ENCODE measurements at regions not wholly inside any gene's neighbourhood (a gene's known extent, or its start where the extent isn't known, plus 50 kb on each side); places are given as distances from the start of the nearest gene placed in this dataset.
"Not testable (repeated sequence)": the region's sequence is repeated elsewhere in the genome, so short reads cannot be mapped to it uniquely, and the experiment has no call there.

DNA sequence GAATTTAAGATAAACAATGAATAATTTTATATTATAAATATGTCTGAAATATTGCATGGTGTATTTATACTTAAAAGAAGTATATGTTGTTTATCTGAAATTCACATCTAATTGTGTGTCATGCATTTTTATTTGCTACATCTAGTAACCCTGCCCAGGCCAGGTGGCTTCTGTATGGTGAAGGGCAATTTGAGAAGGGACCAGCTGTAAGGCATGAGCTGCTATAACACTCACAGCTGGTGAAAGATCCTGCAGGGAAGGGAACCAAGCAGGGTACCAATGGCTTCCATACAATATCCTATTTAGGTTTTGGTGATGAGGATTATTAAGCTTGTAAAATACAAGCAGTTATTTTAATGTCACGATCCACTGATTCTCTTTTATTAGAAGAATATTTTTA, 921.8 kb upstream of the GJE1 start:
- no peaks in the 10 kb centered on the region for H3K36me3 ChIP-seq (ENCODE audit: control insufficient read depth in 5 of 5, insufficient read depth in 5 of 5, low read length in 5 of 5)
- no peak overlapping the region for H3K9ac ChIP-seq (ENCODE audit: low read length in 5 of 5)
- H3K9me3 ChIP-seq (ENCODE audit: control insufficient read depth in 5 of 5, low read length in 5 of 5), result no peaks in the 10 kb centered on the region
- H3K4me1 ChIP-seq (ENCODE audit: control insufficient read depth in 5 of 5, insufficient read depth in 5 of 5, low read length in 5 of 5), result no peaks in the 10 kb centered on the region
- H3K27ac ChIP-seq (ENCODE audit: low read depth, low read length), result no peak overlapping the region
- no peak overlapping the region for H3K4me3 ChIP-seq (ENCODE audit: low read depth in 1 of 5, low read length in 5 of 5)
- H3K27me3 ChIP-seq (ENCODE audit: control insufficient read depth in 5 of 5, insufficient read depth in 4 of 5, low read length in 5 of 5), result no peaks in the 10 kb centered on the region

DNA sequence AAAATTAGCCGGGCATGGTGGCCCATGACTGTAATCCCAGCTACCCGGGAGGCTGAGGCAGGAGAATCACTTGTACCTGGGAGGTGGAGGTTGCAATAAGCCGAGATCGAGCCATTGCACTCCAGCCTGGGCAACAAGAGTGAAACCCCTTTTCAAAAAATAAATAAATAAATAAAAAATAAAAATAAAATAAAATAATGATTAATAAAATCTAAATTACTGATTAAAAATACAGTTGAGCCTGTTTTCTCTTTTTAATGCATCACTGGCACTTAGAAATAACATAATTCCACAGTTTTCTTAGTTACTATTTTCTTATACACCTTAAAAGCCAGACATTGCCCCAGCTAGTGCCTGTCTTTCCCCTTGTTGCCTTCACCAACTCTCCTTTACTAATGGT, 922.8 kb upstream of the GJE1 start:
- Histone ChIP-seq H3K9me3 (ENCODE audit: control insufficient read depth in 5 of 5, low read length in 5 of 5) (no peaks in the 10 kb centered on the region), H3K4me3 (ENCODE audit: low read depth in 1 of 5, low read length in 5 of 5) (no peak overlapping the region), H3K36me3 (ENCODE audit: control insufficient read depth in 5 of 5, insufficient read depth in 5 of 5, low read length in 5 of 5) (no peaks in the 10 kb centered on the region), H3K27ac (ENCODE audit: low read depth, low read length) (no peak overlapping the region), H3K27me3 (ENCODE audit: control insufficient read depth in 5 of 5, insufficient read depth in 4 of 5, low read length in 5 of 5) (no peaks in the 10 kb centered on the region), H3K4me1 (ENCODE audit: control insufficient read depth in 5 of 5, insufficient read depth in 5 of 5, low read length in 5 of 5) (no peaks in the 10 kb centered on the region), H3K9ac (ENCODE audit: low read length in 5 of 5) (no peak overlapping the region)

DNA sequence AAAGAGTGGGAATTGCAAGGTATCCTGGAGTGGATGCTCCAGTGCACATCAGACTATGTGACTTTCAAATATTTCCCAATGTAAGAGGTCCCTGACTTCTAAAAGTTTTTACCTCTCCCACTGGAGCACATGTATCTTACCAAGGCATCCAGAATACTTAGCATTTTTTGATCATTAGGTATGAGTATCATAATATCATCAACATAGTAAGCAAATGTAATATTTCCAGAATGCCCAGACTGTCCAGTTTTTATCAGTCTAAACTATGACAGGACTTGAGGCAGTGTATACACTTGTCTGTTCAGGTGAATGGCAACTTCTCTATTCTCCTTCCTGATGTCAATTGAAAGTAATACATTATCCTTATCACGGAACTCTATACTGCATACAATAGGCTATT, 924.6 kb upstream of the GJE1 start:
- no peak overlapping the region for H3K27ac ChIP-seq (ENCODE audit: low read depth, low read length)

DNA sequence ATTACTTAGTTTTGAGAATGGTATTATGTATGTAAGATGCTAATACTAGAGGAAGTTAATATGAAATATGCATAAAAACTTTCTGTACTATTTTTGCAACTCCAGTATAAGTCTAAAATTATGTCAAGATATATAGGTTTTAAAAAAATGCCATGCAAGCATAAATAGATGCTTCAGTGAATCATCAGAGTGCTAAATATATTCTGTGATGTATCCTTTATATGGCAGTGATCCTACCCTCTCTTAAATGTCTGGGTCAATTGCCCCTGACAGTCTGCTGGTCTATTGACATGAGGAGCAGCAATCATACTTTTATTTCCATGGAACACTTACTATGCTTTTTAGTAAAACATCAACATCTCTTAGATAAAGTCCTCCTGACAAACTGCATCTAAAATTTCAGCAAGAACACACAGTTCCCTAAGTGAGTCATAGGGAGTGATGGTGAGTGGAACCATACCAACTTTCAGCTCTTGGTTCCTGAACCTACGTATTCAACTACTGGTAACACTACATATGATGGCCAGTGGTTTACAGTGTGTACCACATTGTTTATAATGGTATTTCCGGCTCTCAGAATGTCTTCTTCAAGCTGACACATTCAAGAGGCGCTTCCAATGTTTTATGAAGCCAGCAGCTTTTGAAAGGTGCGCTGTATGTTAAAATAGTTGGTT, 928.7 kb upstream of the GJE1 start:
- Histone ChIP-seq H3K36me3 (ENCODE audit: control insufficient read depth in 5 of 5, insufficient read depth in 5 of 5, low read length in 5 of 5) (no peaks in the 10 kb centered on the region), H3K27me3 (ENCODE audit: control insufficient read depth in 5 of 5, insufficient read depth in 4 of 5, low read length in 5 of 5) (no peaks in the 10 kb centered on the region), H3K4me3 (ENCODE audit: low read depth in 1 of 5, low read length in 5 of 5) (no peak overlapping the region), H3K9ac (ENCODE audit: low read length in 5 of 5) (no peak overlapping the region), H3K9me3 (ENCODE audit: control insufficient read depth in 5 of 5, low read length in 5 of 5) (peaks cover 0 to 3% (median 0%) of the 10 kb centered on the region in 5 donors), H3K4me1 (ENCODE audit: control insufficient read depth in 5 of 5, insufficient read depth in 5 of 5, low read length in 5 of 5) (no peaks in the 10 kb centered on the region), H3K27ac (ENCODE audit: low read depth, low read length) (no peak overlapping the region)

More for the DNA sequence above, 924.6 kb upstream of the GJE1 start:
- Histone ChIP-seq H3K9me3 (ENCODE audit: control insufficient read depth in 5 of 5, low read length in 5 of 5) (peaks cover 0 to 3% (median 0%) of the 10 kb centered on the region in 5 donors), H3K4me3 (ENCODE audit: low read depth in 1 of 5, low read length in 5 of 5) (no peak overlapping the region), H3K4me1 (ENCODE audit: control insufficient read depth in 5 of 5, insufficient read depth in 5 of 5, low read length in 5 of 5) (no peaks in the 10 kb centered on the region), H3K36me3 (ENCODE audit: control insufficient read depth in 5 of 5, insufficient read depth in 5 of 5, low read length in 5 of 5) (no peaks in the 10 kb centered on the region), H3K27me3 (ENCODE audit: control insufficient read depth in 5 of 5, insufficient read depth in 4 of 5, low read length in 5 of 5) (no peaks in the 10 kb centered on the region), H3K9ac (ENCODE audit: low read length in 5 of 5) (no peak overlapping the region)

DNA sequence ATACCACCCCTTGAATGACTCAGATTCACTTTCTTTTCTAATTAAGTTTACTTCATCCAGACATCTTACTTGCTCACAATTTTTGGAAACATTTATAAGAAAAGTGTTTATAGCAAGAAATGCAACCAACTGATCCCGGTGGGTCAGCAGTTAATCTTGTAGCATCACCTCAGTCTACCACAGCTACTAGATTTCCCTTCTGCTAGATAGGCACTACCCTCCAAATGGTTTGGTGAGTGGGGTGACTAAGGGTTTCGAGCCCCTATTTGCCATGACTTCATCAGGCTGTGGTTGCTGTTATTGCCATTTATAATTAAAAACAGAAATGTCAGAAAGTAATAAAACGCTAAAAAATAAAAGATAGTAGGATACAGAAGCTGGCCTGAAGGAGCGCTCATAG, 930.1 kb upstream of the GJE1 start:
- H3K4me1 ChIP-seq (ENCODE audit: control insufficient read depth in 5 of 5, insufficient read depth in 5 of 5, low read length in 5 of 5), result no peaks in the 10 kb centered on the region
- H3K9ac ChIP-seq (ENCODE audit: low read length in 5 of 5), result no peak overlapping the region
- H3K9me3 ChIP-seq (ENCODE audit: control insufficient read depth in 5 of 5, low read length in 5 of 5), result peaks cover 0 to 3% (median 0%) of the 10 kb centered on the region in 5 donors
- no peaks in the 10 kb centered on the region for H3K36me3 ChIP-seq (ENCODE audit: control insufficient read depth in 5 of 5, insufficient read depth in 5 of 5, low read length in 5 of 5)
- H3K4me3 ChIP-seq (ENCODE audit: low read depth in 1 of 5, low read length in 5 of 5), result no peak overlapping the region
- H3K27ac ChIP-seq (ENCODE audit: low read depth, low read length), result no peak overlapping the region
- no peaks in the 10 kb centered on the region for H3K27me3 ChIP-seq (ENCODE audit: control insufficient read depth in 5 of 5, insufficient read depth in 4 of 5, low read length in 5 of 5)

DNA sequence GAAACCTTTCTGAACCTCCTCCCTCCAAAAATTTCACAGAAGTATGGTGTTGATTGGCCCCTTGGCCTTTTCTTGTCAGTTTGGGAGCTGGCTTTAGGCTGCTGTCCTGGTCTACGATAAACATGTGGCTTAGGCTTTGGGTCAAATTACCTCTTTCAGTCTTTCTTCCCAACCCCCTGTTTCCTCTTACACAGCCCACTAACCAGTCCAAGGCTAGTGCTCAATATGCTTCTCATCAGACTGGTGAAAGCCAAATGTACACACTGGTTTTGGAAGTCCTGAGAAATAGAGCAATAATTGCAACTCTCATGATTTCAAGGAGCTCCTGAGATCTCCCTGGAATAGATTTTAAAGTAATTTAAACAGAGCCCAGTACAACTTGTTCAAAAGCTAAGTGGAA, 933.7 kb upstream of the GJE1 start:
- H3K4me3 ChIP-seq (ENCODE audit: low read depth in 1 of 5, low read length in 5 of 5), result no peak overlapping the region
- H3K9ac ChIP-seq (ENCODE audit: low read length in 5 of 5), result no peak overlapping the region
- no peaks in the 10 kb centered on the region for H3K27me3 ChIP-seq (ENCODE audit: control insufficient read depth in 5 of 5, insufficient read depth in 4 of 5, low read length in 5 of 5)
- H3K9me3 ChIP-seq (ENCODE audit: control insufficient read depth in 5 of 5, low read length in 5 of 5), result peaks cover 0 to 8% (median 0%) of the 10 kb centered on the region in 5 donors
- H3K27ac ChIP-seq (ENCODE audit: low read depth, low read length), result no peak overlapping the region
- no peaks in the 10 kb centered on the region for H3K36me3 ChIP-seq (ENCODE audit: control insufficient read depth in 5 of 5, insufficient read depth in 5 of 5, low read length in 5 of 5)
- H3K4me1 ChIP-seq (ENCODE audit: control insufficient read depth in 5 of 5, insufficient read depth in 5 of 5, low read length in 5 of 5), result no peaks in the 10 kb centered on the region

DNA sequence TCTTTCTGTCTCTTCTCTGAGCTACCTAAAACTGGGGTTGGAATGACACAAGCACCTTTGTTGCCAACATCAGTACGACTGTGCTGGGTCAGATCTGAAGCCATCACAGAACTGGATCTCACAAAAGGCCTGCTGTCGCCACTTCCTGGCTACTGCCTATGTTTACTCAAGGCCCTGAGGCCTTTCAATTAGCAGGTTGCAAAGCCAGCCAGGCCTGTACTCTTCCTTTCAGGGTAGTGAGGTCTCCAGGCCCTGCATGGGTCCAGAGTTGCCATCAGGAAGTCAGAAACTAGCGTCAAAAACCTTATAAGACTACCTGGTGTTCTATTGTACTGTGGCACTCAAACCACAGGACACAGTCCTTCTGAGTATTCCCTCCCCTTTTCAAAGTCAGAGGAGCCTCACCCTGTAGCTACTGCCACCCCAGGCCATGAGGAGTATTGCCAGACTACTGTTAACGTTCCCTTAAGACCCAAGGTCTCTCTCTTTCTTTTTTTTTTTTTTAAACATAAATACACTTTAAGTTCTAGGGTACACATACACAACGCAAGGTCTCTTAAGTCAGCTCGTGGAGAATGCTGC, 937.4 kb upstream of the GJE1 start:
- H3K27ac ChIP-seq (ENCODE audit: low read depth, low read length), result no peak overlapping the region
- H3K9ac ChIP-seq (ENCODE audit: low read length in 5 of 5), result no peak overlapping the region
- H3K4me1 ChIP-seq (ENCODE audit: control insufficient read depth in 5 of 5, insufficient read depth in 5 of 5, low read length in 5 of 5), result no peaks in the 10 kb centered on the region
- H3K27me3 ChIP-seq (ENCODE audit: control insufficient read depth in 5 of 5, insufficient read depth in 4 of 5, low read length in 5 of 5), result no peaks in the 10 kb centered on the region
- H3K4me3 ChIP-seq (ENCODE audit: low read depth in 1 of 5, low read length in 5 of 5), result no peak overlapping the region
- no peaks in the 10 kb centered on the region for H3K36me3 ChIP-seq (ENCODE audit: control insufficient read depth in 5 of 5, insufficient read depth in 5 of 5, low read length in 5 of 5)
- peaks cover 3 to 19% (median 7%) of the 10 kb centered on the region in 5 donors for H3K9me3 ChIP-seq (ENCODE audit: control insufficient read depth in 5 of 5, low read length in 5 of 5)

DNA sequence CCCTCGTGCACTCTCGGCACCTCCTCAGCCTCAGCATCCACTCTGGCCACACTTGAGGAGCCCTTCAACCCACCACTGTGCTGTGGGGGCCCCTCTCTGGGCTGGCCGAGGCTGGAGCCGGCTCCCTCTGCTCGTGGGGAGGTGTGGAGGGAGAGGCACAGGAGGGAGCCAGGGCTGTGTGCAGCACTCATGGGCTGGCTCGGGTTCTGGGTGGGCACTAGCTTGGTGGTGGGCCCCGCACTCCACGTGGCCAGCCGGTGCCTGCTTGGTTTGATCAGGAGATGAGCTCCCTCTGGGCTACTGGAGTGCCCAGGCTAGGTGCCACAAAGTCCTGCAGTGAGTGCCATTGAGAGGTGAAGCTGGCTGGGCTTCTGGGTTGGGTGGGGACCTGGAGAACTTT, 949.4 kb upstream of the GJE1 start:
- Histone ChIP-seq H3K27me3 (ENCODE audit: control insufficient read depth in 5 of 5, insufficient read depth in 4 of 5, low read length in 5 of 5) (no peaks in the 10 kb centered on the region), H3K4me3 (ENCODE audit: low read depth in 1 of 5, low read length in 5 of 5) (no peak overlapping the region), H3K36me3 (ENCODE audit: control insufficient read depth in 5 of 5, insufficient read depth in 5 of 5, low read length in 5 of 5) (no peaks in the 10 kb centered on the region), H3K27ac (ENCODE audit: low read depth, low read length) (no peak overlapping the region), H3K4me1 (ENCODE audit: control insufficient read depth in 5 of 5, insufficient read depth in 5 of 5, low read length in 5 of 5) (no peaks in the 10 kb centered on the region), H3K9ac (ENCODE audit: low read length in 5 of 5) (no peak overlapping the region), H3K9me3 (ENCODE audit: control insufficient read depth in 5 of 5, low read length in 5 of 5) (peaks cover 0 to 18% (median 5%) of the 10 kb centered on the region in 5 donors)

DNA sequence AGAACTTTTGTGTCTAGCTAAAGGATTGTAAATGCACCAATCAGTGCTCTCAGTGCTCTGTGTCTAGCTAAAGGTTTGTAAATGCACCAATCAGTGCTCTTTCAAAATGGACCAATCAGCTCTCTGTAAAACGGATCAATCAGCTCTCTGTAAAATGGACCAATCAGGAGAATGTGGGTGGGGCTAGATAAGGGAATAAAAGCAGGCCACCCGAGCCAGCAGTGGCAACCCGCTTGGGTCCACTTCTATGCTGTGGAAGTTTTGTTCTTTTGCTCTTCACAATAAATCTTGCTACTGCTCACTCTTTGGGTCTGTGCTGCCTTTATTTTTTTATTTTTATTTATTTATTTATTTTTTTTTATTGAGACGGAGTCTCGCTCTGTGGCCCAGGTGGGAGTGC, 957.3 kb upstream of the GJE1 start:
- not testable (repeated sequence) for H3K9ac ChIP-seq (ENCODE audit: low read length in 5 of 5); H3K4me1 ChIP-seq (ENCODE audit: control insufficient read depth in 5 of 5, insufficient read depth in 5 of 5, low read length in 5 of 5); H3K27ac ChIP-seq (ENCODE audit: low read depth, low read length); H3K36me3 ChIP-seq (ENCODE audit: control insufficient read depth in 5 of 5, insufficient read depth in 5 of 5, low read length in 5 of 5); H3K27me3 ChIP-seq (ENCODE audit: control insufficient read depth in 5 of 5, insufficient read depth in 4 of 5, low read length in 5 of 5); H3K9me3 ChIP-seq (ENCODE audit: control insufficient read depth in 5 of 5, low read length in 5 of 5); H3K4me3 ChIP-seq (ENCODE audit: low read depth in 1 of 5, low read length in 5 of 5)

DNA sequence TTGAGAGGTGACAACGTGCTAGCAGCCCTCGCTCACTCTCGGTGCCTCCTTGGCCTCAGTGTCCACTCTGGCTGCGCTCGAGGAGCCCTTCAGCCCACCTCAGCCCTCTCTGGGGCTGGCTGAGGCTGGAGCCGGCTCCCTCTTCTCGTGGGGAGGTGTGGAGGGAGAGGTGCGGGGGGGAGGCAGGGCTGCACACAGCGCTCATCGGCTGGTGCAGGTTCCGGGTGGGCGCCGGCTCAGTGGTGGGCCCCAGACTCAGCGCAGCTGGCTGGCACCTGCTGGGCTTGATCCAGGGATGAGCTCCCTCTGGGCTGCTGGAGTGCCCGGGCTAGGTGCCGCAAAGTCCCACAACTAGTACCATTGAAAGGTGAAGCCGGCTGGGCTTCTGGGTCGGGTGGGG, 957.8 kb upstream of the GJE1 start:
- no peaks in the 10 kb centered on the region for H3K27me3 ChIP-seq (ENCODE audit: control insufficient read depth in 5 of 5, insufficient read depth in 4 of 5, low read length in 5 of 5)
- H3K36me3 ChIP-seq (ENCODE audit: control insufficient read depth in 5 of 5, insufficient read depth in 5 of 5, low read length in 5 of 5), result no peaks in the 10 kb centered on the region
- H3K27ac ChIP-seq (ENCODE audit: low read depth, low read length), result no peak overlapping the region
- H3K9me3 ChIP-seq (ENCODE audit: control insufficient read depth in 5 of 5, low read length in 5 of 5), result peaks cover 0 to 5% (median 0%) of the 10 kb centered on the region in 5 donors
- no peak overlapping the region for H3K9ac ChIP-seq (ENCODE audit: low read length in 5 of 5)
- no peak overlapping the region for H3K4me3 ChIP-seq (ENCODE audit: low read depth in 1 of 5, low read length in 5 of 5)
- no peaks in the 10 kb centered on the region for H3K4me1 ChIP-seq (ENCODE audit: control insufficient read depth in 5 of 5, insufficient read depth in 5 of 5, low read length in 5 of 5)
